ENCODE measurements at regions not wholly inside any gene's neighbourhood (a gene's known extent, or its start where the extent isn't known, plus 50 kb on each side); places are given as distances from the start of the nearest gene placed in this dataset.

DNA sequence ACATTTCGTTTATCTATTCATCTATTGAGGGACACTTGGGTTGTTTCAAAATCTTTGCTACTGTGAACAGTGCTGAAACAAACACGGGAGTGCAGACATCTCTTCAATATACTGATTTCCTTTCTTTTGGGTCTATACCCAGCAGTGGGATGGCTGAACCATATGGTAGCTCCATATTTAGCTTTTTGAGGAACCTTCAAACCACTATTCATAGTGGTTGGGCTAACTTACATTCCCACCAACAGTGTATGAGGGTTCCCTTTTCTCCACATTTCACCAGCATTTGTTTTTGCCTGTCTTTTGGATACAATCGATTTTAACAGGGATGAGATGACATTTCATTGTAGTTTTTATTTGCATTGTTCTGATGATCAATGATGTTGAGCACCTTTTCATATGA lies 798.2 kb downstream of the UQCRFS1 start:
- BruUV-seq (replicated peaks) = no TSS peak
- Histone ChIP-seq H3K9me1 (replicated peaks; ENCODE audit: control insufficient read depth, extremely low read depth, insufficient read depth, low read length) (no peaks in the 10 kb centered on the region), H3K9ac (replicated peaks; ENCODE audit: extremely low read depth, insufficient read depth, low read length) (no peak overlapping the region), H3K79me2 (ENCODE audit: control insufficient read depth, insufficient read depth, low read length) (no peaks in the 10 kb centered on the region), H4K20me1 (replicated peaks; ENCODE audit: control insufficient read depth, extremely low read depth, insufficient read depth, low read length) (no peaks in the 10 kb centered on the region), H3K9me3 (replicated peaks; ENCODE audit: control insufficient read depth, insufficient read depth, low read length) (peaks cover 2% of the 10 kb centered on the region), H3K4me1 (ENCODE audit: control insufficient read depth, extremely low read depth, insufficient read depth, low read length) (no peaks in the 10 kb centered on the region), H3K27me3 (ENCODE audit: control insufficient read depth in 2 of 2, insufficient read depth in 2 of 2, low read length in 2 of 2) (no peaks in the 10 kb centered on the region), H3K4me2 (ENCODE audit: insufficient read depth, low read length) (no peak overlapping the region), H3K4me3 (replicated peaks in 1 of 3; ENCODE audit: insufficient read depth in 1 of 3, low read depth in 1 of 3, low read length in 3 of 3) (no peak overlapping the region), H3K36me3 (ENCODE audit: control insufficient read depth in 2 of 2, extremely low read depth in 1 of 2, insufficient read depth in 2 of 2, low read length in 2 of 2) (no peaks in the 10 kb centered on the region), H3K27ac (ENCODE audit: insufficient read depth, low read depth, low read length) (no peak overlapping the region), H2AFZ (ENCODE audit: low read depth, low read length) (no peak overlapping the region)
- intact Hi-C loops (cut with micrococcal nuclease) (no loop called here), dilution Hi-C loops (cut with MboI; ENCODE audit: extremely low pct_ligation_motif_present, low sequenced_read_pairs) (no loop called here)
- FAIRE-seq (no peak), DNase-seq (ENCODE audit: low read depth, low spot score) (no peak)
- CTCF ChIA-PET = no interaction called here
- no peak for TF ChIP-seq FOS (IDR thresholded peaks at IDR 0.05; ENCODE audit: borderline replicate concordance, insufficient read depth, low read length)
- POLR2A ChIA-PET = no interaction called here

GRCh38 chr19:28409859-28410258 lies 803.1 kb downstream of the UQCRFS1 start:
- H3K27me3 ChIP-seq (ENCODE audit: control insufficient read depth in 2 of 2, insufficient read depth in 2 of 2, low read length in 2 of 2) = no peaks in the 10 kb centered on the region
- H3K79me2 ChIP-seq (ENCODE audit: control insufficient read depth, insufficient read depth, low read length) = no peaks in the 10 kb centered on the region
- TF ChIP-seq GATA2 (IDR thresholded peaks at IDR 0.05; ENCODE audit: insufficient read depth, insufficient read length, low read depth, low read length) = no peak
- TF ChIP-seq JUN (IDR thresholded peaks at IDR 0.05; ENCODE audit: borderline replicate concordance, insufficient read depth, insufficient read length, low read depth) = no peak
- no peak for TF ChIP-seq POLR2A (IDR thresholded peaks at IDR 0.05; ENCODE audit: low read depth, low read length)
- no peak for TF ChIP-seq POLR2AphosphoS5 (IDR thresholded peaks at IDR 0.05; ENCODE audit: insufficient read depth, low read depth, low read length)
- no peak for TF ChIP-seq CTCF (IDR thresholded peaks at IDR 0.05; ENCODE audit: extremely low read depth in 1 of 2, insufficient read depth in 1 of 2, low read depth in 1 of 2, low read length in 2 of 2)
- TF ChIP-seq MYC (IDR thresholded peaks at IDR 0.05; ENCODE audit: low read depth, low read length) = no peak
- TF ChIP-seq, protein P1, sequence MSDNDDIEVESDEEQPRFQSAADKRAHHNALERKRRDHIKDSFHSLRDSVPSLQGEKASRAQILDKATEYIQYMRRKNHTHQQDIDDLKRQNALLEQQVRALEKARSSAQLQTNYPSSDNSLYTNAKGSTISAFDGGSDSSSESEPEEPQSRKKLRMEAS (IDR thresholded peaks at IDR 0.05; ENCODE audit: insufficient read depth, insufficient read length) = no peak
- no peak for TF ChIP-seq FOS (IDR thresholded peaks at IDR 0.05; ENCODE audit: borderline replicate concordance, insufficient read depth, low read length)
- TF ChIP-seq EZH2 (IDR thresholded peaks at IDR 0.05; ENCODE audit: borderline replicate concordance, low read depth, low read length, severe bottlenecking) = no peak
- no peak overlapping the region for H3K4me3 ChIP-seq (replicated peaks in 1 of 3; ENCODE audit: insufficient read depth in 1 of 3, low read depth in 1 of 3, low read length in 3 of 3)
- no peaks in the 10 kb centered on the region for H3K36me3 ChIP-seq (ENCODE audit: control insufficient read depth in 2 of 2, extremely low read depth in 1 of 2, insufficient read depth in 2 of 2, low read length in 2 of 2)
- peaks cover 2% of the 10 kb centered on the region for H3K9me3 ChIP-seq (replicated peaks; ENCODE audit: control insufficient read depth, insufficient read depth, low read length)
- no peak overlapping the region for H3K9ac ChIP-seq (replicated peaks; ENCODE audit: extremely low read depth, insufficient read depth, low read length)
- no peaks in the 10 kb centered on the region for H4K20me1 ChIP-seq (replicated peaks; ENCODE audit: control insufficient read depth, extremely low read depth, insufficient read depth, low read length)
- H2AFZ ChIP-seq (ENCODE audit: low read depth, low read length) = no peak overlapping the region
- H3K4me2 ChIP-seq (ENCODE audit: insufficient read depth, low read length) = no peak overlapping the region
- no peaks in the 10 kb centered on the region for H3K9me1 ChIP-seq (replicated peaks; ENCODE audit: control insufficient read depth, extremely low read depth, insufficient read depth, low read length)
- no TSS peak for BruUV-seq (replicated peaks)
- POLR2A ChIA-PET = no interaction called here
- H3K27ac ChIP-seq (ENCODE audit: insufficient read depth, low read depth, low read length) = no peak overlapping the region
- CTCF ChIA-PET = no interaction called here
- intact Hi-C loops (cut with micrococcal nuclease) (no loop called here), dilution Hi-C loops (cut with MboI; ENCODE audit: extremely low pct_ligation_motif_present, low sequenced_read_pairs) (no loop called here)
- FAIRE-seq = no peak
- no peak for DNase-seq (ENCODE audit: low read depth, low spot score)
- no peaks in the 10 kb centered on the region for H3K4me1 ChIP-seq (ENCODE audit: control insufficient read depth, extremely low read depth, insufficient read depth, low read length)

Data from endothelial cell of umbilical vein (primary cell).